B cell (primary cell): ENCODE measurements at regions not wholly inside any gene's neighbourhood (a gene's known extent, or its start where the extent isn't known, plus 50 kb on each side); places are given as distances from the start of the nearest gene placed in this dataset.

Experiments
- ATAC-seq: fragments of 200-7000 bp; cut with Tn5 transposase; one replicate; pipeline ENCODE4 v1.10.0; 2021; ENCODE audit warnings: low read depth, mild to moderate bottlenecking, moderate number of reproducible peaks, moderate library complexity
- CTCF ChIA-PET: fragments of 350-600 bp; sonication (Branson Sonifier 250); formaldehyde crosslinking; loops from one replicate; lab custom pipeline; 2021; ENCODE audit warnings: antibody characterized with exemption, inconsistent platforms; lab: Charles Lee
- POLR2A ChIA-PET: fragments of 350-600 bp; sonication (Branson Sonifier 250); formaldehyde crosslinking; loops from one replicate; lab custom pipeline; 2021; ENCODE audit warnings: antibody characterized with exemption; lab: Charles Lee
- DNase-seq: peaks from one replicate; pipeline ENCODE4 v3.0.0; 2013
- H2AFZ ChIP-seq: 2 replicates; pipeline ENCODE4 v1.6.1; 2012; ENCODE audit warnings: mild to moderate bottlenecking, low read depth, low read length; ENCODE audit not compliant: insufficient read depth, poor library complexity, severe bottlenecking
- H3K27ac ChIP-seq, 2 donors: 1 replicate in 1 of 2; 2 replicates in 1 of 2; pipeline ENCODE4 v1.5.1; 2012 to 2013; ENCODE audit warnings: low read length in 2 of 2, mild to moderate bottlenecking in 2 of 2, moderate library complexity in 1 of 2
- H3K27me3 ChIP-seq, 4 experiments: fragments of 200-600 bp in 1 of 4; sonication (generic) in 1 of 4; replicated peaks in 1 of 4; 1 replicate in 2 of 4; 2 replicates in 2 of 4; pipeline versions ENCODE4 v1.6.1 to v1.7.0; 2013 to 2016; ENCODE audit warnings: low read length in 3 of 4, mild to moderate bottlenecking in 2 of 4, mixed read lengths in 1 of 4, moderate library complexity in 1 of 4; ENCODE audit not compliant: insufficient read depth in 4 of 4, control insufficient read depth in 3 of 4; ENCODE audit errors: control extremely low read depth in 1 of 4
- H3K36me3 ChIP-seq, 2 experiments: replicated peaks in 1 of 2; 1 replicate in 1 of 2; 2 replicates in 1 of 2; pipeline versions ENCODE4 v1.6.1 to v1.7.1; 2013; ENCODE audit warnings: low read length in 1 of 2; ENCODE audit not compliant: insufficient read depth in 2 of 2, control insufficient read depth in 1 of 2; ENCODE audit errors: control extremely low read depth in 1 of 2, extremely low read depth in 1 of 2
- H3K4me1 ChIP-seq, 2 donors: fragments of 200-600 bp in 1 of 2; sonication (generic) in 1 of 2; 1 replicate in 1 of 2; 2 replicates in 1 of 2; pipeline versions ENCODE4 v1.5.1 to v1.6.1; 2013 to 2017; ENCODE audit warnings: low read length in 2 of 2; ENCODE audit not compliant: control insufficient read depth in 2 of 2, insufficient read depth in 2 of 2
- H3K4me2 ChIP-seq: replicated peaks from 2 replicates; pipeline ENCODE3; 2012; ENCODE audit warnings: mild to moderate bottlenecking, low read depth, low read length; ENCODE audit not compliant: poor library complexity, severe bottlenecking
- H3K4me3 ChIP-seq, 5 experiments: fragments of 200-600 bp in 1 of 5; sonication (generic) in 1 of 5; 1 replicate in 3 of 5; 2 replicates in 2 of 5; pipeline versions ENCODE4 v1.5.1 to v1.7.0; 2011 to 2016; ENCODE audit warnings: low read length in 4 of 5, mild to moderate bottlenecking in 4 of 5, low read depth in 2 of 5, control low read depth in 1 of 5, moderate library complexity in 1 of 5; ENCODE audit not compliant: insufficient read depth in 1 of 5; ENCODE audit errors: control extremely low read depth in 1 of 5, extremely low read depth in 1 of 5
- H3K79me2 ChIP-seq: fragments of 200-600 bp; sonication (generic); one replicate; pipeline ENCODE4 v1.6.0; 2016; ENCODE audit warnings: low read length; ENCODE audit not compliant: control insufficient read depth, insufficient read depth
- H3K9ac ChIP-seq: fragments of 200-600 bp; sonication (generic); 2 replicates; pipeline ENCODE4 v1.6.1; 2017; ENCODE audit warnings: mild to moderate bottlenecking, low read length, moderate library complexity
- H3K9me3 ChIP-seq, 3 donors: one replicate each; pipeline versions ENCODE4 v1.6.1 to v1.7.1; 2013; ENCODE audit warnings: low read length in 2 of 3; ENCODE audit not compliant: control insufficient read depth in 2 of 3, insufficient read depth in 1 of 3; ENCODE audit errors: control extremely low read depth in 1 of 3
- H4K20me1 ChIP-seq: 2 replicates; pipeline ENCODE4 v1.6.0; 2012; ENCODE audit warnings: mild to moderate bottlenecking, low read length; ENCODE audit not compliant: insufficient read depth, control insufficient read depth, poor library complexity, severe bottlenecking
- H3K27ac Mint-ChIP-seq: one replicate; pipeline ENCODE4 v1.8.0; 2021; ENCODE audit warnings: mixed read lengths
- H3K27me3 Mint-ChIP-seq: one replicate; pipeline ENCODE4 v1.8.0; 2021; ENCODE audit warnings: mixed read lengths
- H3K4me1 Mint-ChIP-seq: one replicate; pipeline ENCODE4 v1.8.0; 2021; ENCODE audit warnings: mixed read lengths
- H3K4me3 Mint-ChIP-seq: one replicate; pipeline ENCODE4 v1.8.0; 2021; ENCODE audit warnings: mixed read lengths
- H3K9me3 Mint-ChIP-seq: one replicate; pipeline ENCODE4 v1.8.0; 2022; ENCODE audit warnings: mixed read lengths; ENCODE audit not compliant: insufficient read depth
- EZH2 ChIP-seq: IDR thresholded peaks from 2 replicates; pipeline ENCODE4 v1.6.1; 2012; ENCODE audit warnings: borderline replicate concordance, low read depth, mild to moderate bottlenecking, moderate library complexity, low read length; ENCODE audit not compliant: insufficient read depth, poor library complexity, severe bottlenecking
- WGBS: methylation state at CpG from one replicate; pipeline ENCODE4 v1.1.5; 2013; ENCODE audit warnings: missing lambda C conversion rate; ENCODE audit not compliant: insufficient coverage; 5-methylcytosine and 5-hydroxymethylcytosine counted together
- intact Hi-C: fragments of 100-400 bp; cut with micrococcal nuclease; formaldehyde crosslinking; loops from one replicate; pipeline ENCODE4 v1.10.0; 2022
- TF ChIP-seq, protein P1 (sequence below): fragments of 200-600 bp; IDR thresholded peaks from one replicate; pipeline ENCODE4 v1.8.0; 2022; ENCODE audit warnings: antibody characterized with exemption, mild to moderate bottlenecking

DNA sequence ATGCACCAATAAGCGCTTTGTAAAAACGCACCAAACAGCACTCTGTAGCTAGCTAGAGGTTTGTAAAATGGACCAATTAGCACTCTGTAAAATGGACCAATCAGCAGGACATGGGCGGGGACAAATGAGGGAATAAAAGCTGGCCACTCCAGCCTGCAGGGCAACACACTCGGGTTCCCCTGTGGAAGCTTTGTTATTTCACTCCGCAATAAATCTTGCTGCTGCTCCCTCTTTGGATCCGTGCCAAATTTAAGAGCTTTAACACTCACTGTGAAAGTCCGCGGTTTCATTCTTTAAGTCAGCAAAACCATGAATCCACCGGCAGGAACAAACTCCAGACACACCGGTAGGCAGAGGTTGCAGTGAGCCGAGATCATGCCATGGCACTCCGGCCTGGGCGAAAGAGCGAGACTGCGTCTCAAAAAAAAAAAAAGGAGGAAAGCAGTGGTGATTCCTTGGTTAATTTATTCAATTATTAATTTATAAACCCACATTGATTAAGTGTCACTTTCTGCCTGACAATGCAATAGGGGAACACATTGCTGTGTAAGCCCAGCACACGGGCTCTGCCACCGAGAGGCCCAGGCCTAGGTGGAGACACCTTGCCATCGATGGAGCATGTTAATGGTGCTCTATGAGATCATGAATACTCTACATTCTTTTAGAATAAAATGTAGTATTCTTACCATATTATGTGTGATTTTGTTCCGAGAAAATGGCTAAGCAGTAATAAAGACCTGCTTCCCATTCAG, 687.6 kb upstream of the HS6ST1 start:
- no peaks in the 10 kb centered on the region for H4K20me1 ChIP-seq
- no peaks in the 10 kb centered on the region for H3K4me1 Mint-ChIP-seq
- ATAC-seq (no peak), DNase-seq (no peak)
- ChIA-PET POLR2A (no interaction called here), CTCF (no interaction called here)
- no peak overlapping the region for H3K4me3 Mint-ChIP-seq
- H3K27ac Mint-ChIP-seq: no peak overlapping the region
- TF ChIP-seq, protein P1, sequence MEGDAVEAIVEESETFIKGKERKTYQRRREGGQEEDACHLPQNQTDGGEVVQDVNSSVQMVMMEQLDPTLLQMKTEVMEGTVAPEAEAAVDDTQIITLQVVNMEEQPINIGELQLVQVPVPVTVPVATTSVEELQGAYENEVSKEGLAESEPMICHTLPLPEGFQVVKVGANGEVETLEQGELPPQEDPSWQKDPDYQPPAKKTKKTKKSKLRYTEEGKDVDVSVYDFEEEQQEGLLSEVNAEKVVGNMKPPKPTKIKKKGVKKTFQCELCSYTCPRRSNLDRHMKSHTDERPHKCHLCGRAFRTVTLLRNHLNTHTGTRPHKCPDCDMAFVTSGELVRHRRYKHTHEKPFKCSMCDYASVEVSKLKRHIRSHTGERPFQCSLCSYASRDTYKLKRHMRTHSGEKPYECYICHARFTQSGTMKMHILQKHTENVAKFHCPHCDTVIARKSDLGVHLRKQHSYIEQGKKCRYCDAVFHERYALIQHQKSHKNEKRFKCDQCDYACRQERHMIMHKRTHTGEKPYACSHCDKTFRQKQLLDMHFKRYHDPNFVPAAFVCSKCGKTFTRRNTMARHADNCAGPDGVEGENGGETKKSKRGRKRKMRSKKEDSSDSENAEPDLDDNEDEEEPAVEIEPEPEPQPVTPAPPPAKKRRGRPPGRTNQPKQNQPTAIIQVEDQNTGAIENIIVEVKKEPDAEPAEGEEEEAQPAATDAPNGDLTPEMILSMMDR: no peak
- no peak overlapping the region for H2AFZ ChIP-seq
- peaks cover 4% of the 10 kb centered on the region for H3K27me3 Mint-ChIP-seq
- H3K79me2 ChIP-seq: no peaks in the 10 kb centered on the region
- no peak overlapping the region for H3K4me2 ChIP-seq
- H3K36me3 ChIP-seq: no peaks in the 10 kb centered on the region
- 83% methylated on average over 14 of the region's 19 CpGs for WGBS
- H3K4me1 ChIP-seq: no peaks in the 10 kb centered on the region
- H3K9me3 Mint-ChIP-seq: no peaks in the 10 kb centered on the region
- H3K9me3 ChIP-seq: peaks cover 0 to 9% (median 0%) of the 10 kb centered on the region in 3 donors
- H3K4me3 ChIP-seq: no peak overlapping the region
- H3K9ac ChIP-seq: no peak overlapping the region
- H3K27ac ChIP-seq: no peak overlapping the region
- H3K27me3 ChIP-seq: peaks cover 0 to 2% (median 0%) of the 10 kb centered on the region in 4 experiments
- intact Hi-C loops: no loop called here

DNA sequence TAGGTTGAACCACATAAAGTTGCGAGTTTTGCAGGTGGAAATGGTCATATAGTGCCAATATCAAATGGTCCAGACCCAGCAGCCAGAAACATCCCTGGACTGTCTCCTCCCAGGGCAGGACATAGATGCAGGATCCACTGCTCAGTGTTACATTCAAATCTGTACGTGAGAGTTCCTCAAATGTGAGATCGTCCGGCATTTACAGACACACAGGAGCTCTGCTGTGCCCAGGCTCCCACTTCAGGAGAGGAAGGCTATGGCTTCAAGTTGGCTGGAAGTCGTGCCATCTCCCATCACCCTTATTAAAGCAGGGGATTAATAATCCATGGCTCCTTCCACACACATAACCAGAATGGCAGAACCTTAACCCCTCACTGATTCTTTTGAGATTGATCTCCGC, 688.2 kb upstream of the HS6ST1 start:
- intact Hi-C loops: no loop called here
- Histone ChIP-seq H3K4me3 (no peak overlapping the region), H3K9ac (no peak overlapping the region), H3K27ac (no peak overlapping the region), H3K9me3 (peaks cover 0 to 9% (median 0%) of the 10 kb centered on the region in 3 donors), H2AFZ (no peak overlapping the region), H3K4me1 (no peaks in the 10 kb centered on the region), H3K79me2 (no peaks in the 10 kb centered on the region), H3K4me2 (no peak overlapping the region), H3K36me3 (no peaks in the 10 kb centered on the region), H4K20me1 (no peaks in the 10 kb centered on the region), H3K27me3 (peaks cover 0 to 2% (median 0%) of the 10 kb centered on the region in 4 experiments)
- H3K27ac Mint-ChIP-seq: no peak overlapping the region
- ChIA-PET POLR2A (no interaction called here), CTCF (no interaction called here)
- no peak overlapping the region for H3K4me3 Mint-ChIP-seq
- no peak for DNase-seq
- H3K27me3 Mint-ChIP-seq: peaks cover 4% of the 10 kb centered on the region
- ATAC-seq: no peak
- H3K4me1 Mint-ChIP-seq: no peaks in the 10 kb centered on the region
- WGBS: 91% methylated on average over 4 of the region's 6 CpGs
- H3K9me3 Mint-ChIP-seq: no peaks in the 10 kb centered on the region
- no peak for TF ChIP-seq EZH2
- TF ChIP-seq, protein P1: no peak
